Keratinocyte (primary cell): ENCODE measurements at regions not wholly inside any gene's neighbourhood (a gene's known extent, or its start where the extent isn't known, plus 50 kb on each side); places are given as distances from the start of the nearest gene placed in this dataset.

Source experiments
- DNase-seq: peaks from one replicate; pipeline ENCODE4 v3.0.0-alpha.2; 2011; ENCODE audit warnings: low read depth, missing footprints, low spot score
- FAIRE-seq: peaks from 2 replicates; lab custom pipeline; 2011; peaks lifted over from hg19 to GRCh38; lab: Jason Lieb, UNC
- H2AFZ ChIP-seq: 2 replicates; pipeline ENCODE4 v1.6.0; 2012; ENCODE audit warnings: low read length, control low read depth, inconsistent platforms; ENCODE audit not compliant: control insufficient read depth
- H3K27ac ChIP-seq: 2 replicates; pipeline ENCODE4 v1.5.1; 2011; ENCODE audit warnings: low read length; ENCODE audit not compliant: control insufficient read depth, insufficient read depth
- H3K27me3 ChIP-seq: 3 replicates; pipeline ENCODE4 v1.6.0; 2011; ENCODE audit warnings: low read length; ENCODE audit not compliant: control insufficient read depth, insufficient read depth; ENCODE audit errors: extremely low read depth
- H3K36me3 ChIP-seq, 2 experiments: 2 replicates in 1 of 2; 3 replicates in 1 of 2; pipeline ENCODE4 v1.5.1; 2011; ENCODE audit warnings: low read length in 2 of 2, mild to moderate bottlenecking in 1 of 2; ENCODE audit not compliant: control insufficient read depth in 2 of 2, insufficient read depth in 2 of 2; ENCODE audit errors: extremely low read depth in 1 of 2
- H3K4me1 ChIP-seq: 3 replicates; pipeline ENCODE4 v1.5.1; 2011; ENCODE audit warnings: low read length; ENCODE audit not compliant: control insufficient read depth, insufficient read depth; ENCODE audit errors: extremely low read depth
- H3K4me2 ChIP-seq: 3 replicates; pipeline ENCODE4 v1.6.0; 2011; ENCODE audit warnings: low read depth, low read length; ENCODE audit not compliant: control insufficient read depth, insufficient read depth; ENCODE audit errors: extremely low read depth
- H3K4me3 ChIP-seq, 3 experiments: fragments of 200-600 bp in 1 of 3; sonication (generic) in 1 of 3; 2 replicates in 2 of 3; 3 replicates in 1 of 3; pipeline ENCODE4 v1.5.1; 2011 to 2016; ENCODE audit warnings: low read length in 3 of 3, mild to moderate bottlenecking in 3 of 3, control low read depth in 2 of 3, inconsistent platforms in 1 of 3, low read depth in 1 of 3, mixed read lengths in 1 of 3, mixed run types in 1 of 3, moderate library complexity in 1 of 3; ENCODE audit not compliant: control insufficient read depth in 2 of 3, insufficient read depth in 2 of 3; ENCODE audit errors: extremely low read depth in 1 of 3
- H3K79me2 ChIP-seq: 2 replicates; pipeline ENCODE4 v1.6.0; 2012; ENCODE audit warnings: low read length; ENCODE audit not compliant: control insufficient read depth, insufficient read depth
- H3K9ac ChIP-seq: 3 replicates; pipeline ENCODE4 v1.6.0; 2011; ENCODE audit warnings: low read length; ENCODE audit not compliant: control insufficient read depth, insufficient read depth; ENCODE audit errors: extremely low read depth
- H3K9me1 ChIP-seq: 3 replicates; pipeline ENCODE4 v1.6.0; 2011; ENCODE audit warnings: low read length; ENCODE audit not compliant: control insufficient read depth, insufficient read depth; ENCODE audit errors: extremely low read depth
- H3K9me3 ChIP-seq: 2 replicates; pipeline ENCODE4 v1.5.1; 2012; ENCODE audit warnings: low read depth, low read length; ENCODE audit not compliant: control insufficient read depth
- H4K20me1 ChIP-seq: 3 replicates; pipeline ENCODE4 v1.6.0; 2011; ENCODE audit warnings: low read length; ENCODE audit not compliant: control insufficient read depth, insufficient read depth; ENCODE audit errors: extremely low read depth
- EZH2 ChIP-seq: IDR thresholded peaks from one replicate; pipeline ENCODE4 v1.6.1; 2012; ENCODE audit warnings: inconsistent platforms, mild to moderate bottlenecking, low read length, moderate library complexity
- dilution Hi-C: fragments of 300-500 bp; cut with MboI; formaldehyde crosslinking; loops from one replicate; pipeline ENCODE4 v1.7.0; 2020; ENCODE audit warnings: low sequenced_read_pairs; ENCODE audit not compliant: extremely low pct_ligation_motif_present
- TF ChIP-seq, protein P1 (sequence below), 3 experiments: IDR thresholded peaks in 1 of 3; conservative IDR thresholded peaks in 1 of 3; optimal IDR thresholded peaks in 1 of 3; 2 replicates in 2 of 3; 3 replicates in 1 of 3; pipeline versions ENCODE3 to v1.5.1; 2011; ENCODE audit warnings: low read length in 3 of 3, mild to moderate bottlenecking in 3 of 3, moderate library complexity in 2 of 3, control low read depth in 1 of 3, inconsistent platforms in 1 of 3; ENCODE audit not compliant: insufficient read depth in 2 of 3; ENCODE audit errors: extremely low read depth in 1 of 3

GRCh38 chr4:20084488-20084887, 167.2 kb upstream of the SLIT2 start:
- Histone ChIP-seq H3K4me2 (no peak overlapping the region), H3K36me3 (no peaks in the 10 kb centered on the region), H3K79me2 (no peaks in the 10 kb centered on the region), H3K4me1 (no peaks in the 10 kb centered on the region), H3K9me3 (no peaks in the 10 kb centered on the region), H3K9me1 (no peaks in the 10 kb centered on the region), H4K20me1 (no peaks in the 10 kb centered on the region), H3K27me3 (no peaks in the 10 kb centered on the region), H3K4me3 (no peak overlapping the region), H2AFZ (no peak overlapping the region), H3K9ac (no peak overlapping the region), H3K27ac (no peak overlapping the region)
- FAIRE-seq (no peak), DNase-seq (no peak)
- TF ChIP-seq, protein P1, sequence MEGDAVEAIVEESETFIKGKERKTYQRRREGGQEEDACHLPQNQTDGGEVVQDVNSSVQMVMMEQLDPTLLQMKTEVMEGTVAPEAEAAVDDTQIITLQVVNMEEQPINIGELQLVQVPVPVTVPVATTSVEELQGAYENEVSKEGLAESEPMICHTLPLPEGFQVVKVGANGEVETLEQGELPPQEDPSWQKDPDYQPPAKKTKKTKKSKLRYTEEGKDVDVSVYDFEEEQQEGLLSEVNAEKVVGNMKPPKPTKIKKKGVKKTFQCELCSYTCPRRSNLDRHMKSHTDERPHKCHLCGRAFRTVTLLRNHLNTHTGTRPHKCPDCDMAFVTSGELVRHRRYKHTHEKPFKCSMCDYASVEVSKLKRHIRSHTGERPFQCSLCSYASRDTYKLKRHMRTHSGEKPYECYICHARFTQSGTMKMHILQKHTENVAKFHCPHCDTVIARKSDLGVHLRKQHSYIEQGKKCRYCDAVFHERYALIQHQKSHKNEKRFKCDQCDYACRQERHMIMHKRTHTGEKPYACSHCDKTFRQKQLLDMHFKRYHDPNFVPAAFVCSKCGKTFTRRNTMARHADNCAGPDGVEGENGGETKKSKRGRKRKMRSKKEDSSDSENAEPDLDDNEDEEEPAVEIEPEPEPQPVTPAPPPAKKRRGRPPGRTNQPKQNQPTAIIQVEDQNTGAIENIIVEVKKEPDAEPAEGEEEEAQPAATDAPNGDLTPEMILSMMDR (optimal IDR thresholded peaks at IDR 0.05 in 1 of 3, IDR thresholded peaks at IDR 0.05 in 1 of 3, conservative IDR thresholded peaks at IDR 0.05 in 1 of 3; ENCODE audit: extremely low read depth in 1 of 3, insufficient read depth in 2 of 3, low read length in 3 of 3) = no peak
- no peak for TF ChIP-seq EZH2
- dilution Hi-C loops = no loop called here

DNA sequence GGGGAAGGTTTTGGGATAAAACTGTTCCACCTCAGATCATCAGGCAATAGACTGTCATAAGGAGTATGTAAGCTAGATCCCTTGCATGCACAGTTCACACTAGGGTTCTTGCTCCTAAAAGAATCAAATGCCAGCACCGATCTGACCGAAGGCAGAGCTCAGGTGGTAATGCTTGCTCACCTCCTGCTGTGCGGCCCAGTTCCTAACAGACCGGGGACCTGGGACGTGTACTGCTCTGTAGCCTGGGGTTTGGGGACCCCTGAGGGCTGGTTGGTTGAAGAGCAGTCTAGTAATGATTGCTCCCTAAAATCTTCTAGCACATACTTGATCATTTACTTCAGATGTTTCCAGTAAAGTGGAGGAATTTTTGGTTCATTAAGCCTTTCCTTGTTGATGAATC, 173.1 kb upstream of the SLIT2 start:
- H3K36me3 ChIP-seq = no peaks in the 10 kb centered on the region
- H2AFZ ChIP-seq = no peak overlapping the region
- no peak for DNase-seq
- H4K20me1 ChIP-seq = no peaks in the 10 kb centered on the region
- no peak for TF ChIP-seq EZH2
- TF ChIP-seq, protein P1 (optimal IDR thresholded peaks at IDR 0.05 in 1 of 3, IDR thresholded peaks at IDR 0.05 in 1 of 3, conservative IDR thresholded peaks at IDR 0.05 in 1 of 3; ENCODE audit: extremely low read depth in 1 of 3, insufficient read depth in 2 of 3, low read length in 3 of 3) = no peak
- no peaks in the 10 kb centered on the region for H3K9me1 ChIP-seq
- no peaks in the 10 kb centered on the region for H3K79me2 ChIP-seq
- H3K9ac ChIP-seq = no peak overlapping the region
- no peak overlapping the region for H3K4me2 ChIP-seq
- H3K27ac ChIP-seq = no peak overlapping the region
- FAIRE-seq = no peak
- no peaks in the 10 kb centered on the region for H3K9me3 ChIP-seq
- H3K4me1 ChIP-seq = no peaks in the 10 kb centered on the region
- H3K27me3 ChIP-seq = no peaks in the 10 kb centered on the region
- dilution Hi-C loops = no loop called here
- no peak overlapping the region for H3K4me3 ChIP-seq
